ENCODE measurements at regions not wholly inside any gene's neighbourhood (a gene's known extent, or its start where the extent isn't known, plus 50 kb on each side); places are given as distances from the start of the nearest gene placed in this dataset.
"Not testable (repeated sequence)": the region's sequence is repeated elsewhere in the genome, so short reads cannot be mapped to it uniquely, and the experiment has no call there.

- no peaks in the 10 kb centered on the region for H3K36me3 Mint-ChIP-seq (ENCODE audit: unreplicated experiment)
- no peak overlapping the region for H3K27ac Mint-ChIP-seq (ENCODE audit: unreplicated experiment)
- H3K4me1 Mint-ChIP-seq (ENCODE audit: unreplicated experiment) = peaks cover 4% of the 10 kb centered on the region
- H3K4me3 Mint-ChIP-seq (ENCODE audit: unreplicated experiment) = no peak overlapping the region
- peaks cover 6% of the 10 kb centered on the region for H3K27me3 Mint-ChIP-seq (ENCODE audit: unreplicated experiment)
- DNase-seq (ENCODE audit: extremely low spot score, unreplicated experiment) = no peak
- TF ChIP-seq CTCF (IDR thresholded peaks at IDR 0.05) = no peak
- H3K9me3 Mint-ChIP-seq (ENCODE audit: unreplicated experiment) = peaks cover 4% of the 10 kb centered on the region
Measured at GRCh38 chr14:89095036-89095435, 270.6 kb downstream of the TTC8 start.

- H3K9me3 Mint-ChIP-seq (ENCODE audit: unreplicated experiment) = peaks cover 4% of the 10 kb centered on the region
- peaks cover 2% of the 10 kb centered on the region for H3K4me1 Mint-ChIP-seq (ENCODE audit: unreplicated experiment)
- DNase-seq (ENCODE audit: extremely low spot score, unreplicated experiment) = peak; percentile 66
- H3K4me3 Mint-ChIP-seq (ENCODE audit: unreplicated experiment) = no peak overlapping the region
- no peak overlapping the region for H3K27ac Mint-ChIP-seq (ENCODE audit: unreplicated experiment)
- H3K27me3 Mint-ChIP-seq (ENCODE audit: unreplicated experiment) = peaks cover 25% of the 10 kb centered on the region
- no peak for TF ChIP-seq CTCF (IDR thresholded peaks at IDR 0.05)
- H3K36me3 Mint-ChIP-seq (ENCODE audit: unreplicated experiment) = no peaks in the 10 kb centered on the region
Measured at GRCh38 chr14:89096946-89097345, 272.5 kb downstream of the TTC8 start.

DNA sequence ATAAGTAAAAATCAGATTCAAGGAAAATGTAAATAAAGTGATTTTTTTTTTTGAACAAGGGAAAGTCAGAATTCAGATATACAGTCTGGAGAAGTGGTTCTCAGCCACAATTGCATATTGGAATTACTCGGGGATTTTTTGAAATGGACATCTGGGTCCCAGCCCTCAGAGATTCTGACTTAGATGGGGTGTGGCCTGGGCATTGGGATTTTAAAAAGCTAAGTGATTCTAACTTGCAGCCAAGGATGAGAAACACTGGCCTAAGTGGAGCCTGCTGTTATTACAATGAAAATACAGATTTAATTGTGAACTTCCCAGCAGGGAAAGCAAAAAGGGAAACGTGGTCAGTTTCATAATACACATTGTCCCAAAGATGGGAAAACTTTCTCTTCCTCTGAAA lies 273.8 kb downstream of the TTC8 start:
- peaks cover 36% of the 10 kb centered on the region for H3K27me3 Mint-ChIP-seq (ENCODE audit: unreplicated experiment)
- no peak for TF ChIP-seq CTCF (IDR thresholded peaks at IDR 0.05)
- peaks cover 3% of the 10 kb centered on the region for H3K4me1 Mint-ChIP-seq (ENCODE audit: unreplicated experiment)
- DNase-seq (ENCODE audit: extremely low spot score, unreplicated experiment) = no peak
- no peak overlapping the region for H3K4me3 Mint-ChIP-seq (ENCODE audit: unreplicated experiment)
- H3K36me3 Mint-ChIP-seq (ENCODE audit: unreplicated experiment) = no peaks in the 10 kb centered on the region
- H3K9me3 Mint-ChIP-seq (ENCODE audit: unreplicated experiment) = peaks cover under 1% of the 10 kb centered on the region
- H3K27ac Mint-ChIP-seq (ENCODE audit: unreplicated experiment) = no peak overlapping the region

DNA sequence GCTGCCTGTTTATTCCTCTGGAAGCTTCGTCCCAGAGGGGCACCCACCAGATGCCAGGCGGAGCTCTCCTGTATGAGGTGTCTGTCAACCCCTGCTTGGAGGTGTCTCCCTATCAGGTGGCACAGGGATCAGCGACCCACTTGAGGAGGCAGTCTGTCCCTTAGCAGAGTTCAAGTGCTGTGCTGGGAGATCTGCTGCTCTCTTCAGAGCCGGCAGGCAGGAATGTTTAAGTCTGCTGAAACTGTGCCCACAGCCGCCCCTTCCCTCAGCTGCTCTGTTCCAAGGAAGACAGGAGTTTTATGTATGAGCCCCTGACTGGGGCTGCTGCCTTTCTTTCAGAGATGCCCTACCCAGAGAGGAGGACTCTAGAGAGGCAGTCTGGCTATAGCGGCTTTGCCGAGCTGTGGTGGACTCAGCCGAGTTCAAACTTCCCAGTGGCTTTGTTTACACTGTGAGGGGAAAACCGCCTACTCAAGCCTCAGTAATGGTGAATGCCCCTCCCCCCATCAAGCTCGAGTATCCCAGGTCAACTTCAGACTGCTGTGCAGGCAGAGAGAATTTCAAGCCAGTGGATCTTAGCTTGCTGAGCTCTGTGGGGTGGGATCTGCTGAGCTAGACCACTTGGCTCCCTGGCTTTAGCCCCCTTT lies 279.8 kb downstream of the TTC8 start:
- H3K36me3 Mint-ChIP-seq (ENCODE audit: unreplicated experiment); H3K4me3 Mint-ChIP-seq (ENCODE audit: unreplicated experiment); DNase-seq (ENCODE audit: extremely low spot score, unreplicated experiment); H3K4me1 Mint-ChIP-seq (ENCODE audit: unreplicated experiment); H3K9me3 Mint-ChIP-seq (ENCODE audit: unreplicated experiment); H3K27ac Mint-ChIP-seq (ENCODE audit: unreplicated experiment): not testable (repeated sequence)
- H3K27me3 Mint-ChIP-seq (ENCODE audit: unreplicated experiment) = peaks cover 50% of the 10 kb centered on the region

DNA sequence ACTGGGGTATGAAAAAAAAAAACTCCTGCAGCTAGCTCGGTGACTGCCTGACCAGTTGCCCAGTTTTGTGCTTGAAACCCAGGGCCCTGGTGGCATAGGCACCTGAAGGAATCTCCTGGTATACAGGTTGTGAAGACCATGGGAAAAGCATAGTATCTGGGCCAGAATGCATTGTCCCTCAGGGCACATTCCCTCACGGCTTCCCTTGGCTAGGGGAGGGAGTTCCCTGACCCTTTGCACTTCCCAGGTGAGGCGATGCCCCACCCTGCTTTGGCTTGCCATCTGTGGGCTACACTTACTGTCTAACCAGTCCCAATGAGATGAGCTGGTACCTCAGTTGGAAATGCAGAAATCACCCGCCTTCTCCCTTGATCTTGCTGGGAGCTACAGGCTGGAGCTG lies 280.4 kb downstream of the TTC8 start:
- H3K36me3 Mint-ChIP-seq (ENCODE audit: unreplicated experiment); H3K4me1 Mint-ChIP-seq (ENCODE audit: unreplicated experiment); H3K27ac Mint-ChIP-seq (ENCODE audit: unreplicated experiment); DNase-seq (ENCODE audit: extremely low spot score, unreplicated experiment); H3K9me3 Mint-ChIP-seq (ENCODE audit: unreplicated experiment); H3K4me3 Mint-ChIP-seq (ENCODE audit: unreplicated experiment): not testable (repeated sequence)
- H3K27me3 Mint-ChIP-seq (ENCODE audit: unreplicated experiment) = peaks cover 50% of the 10 kb centered on the region

All from osteocyte (in vitro differentiated cells).